Kidney epithelial cell (primary cell): ENCODE measurements at regions not wholly inside any gene's neighbourhood (a gene's known extent, or its start where the extent isn't known, plus 50 kb on each side); places are given as distances from the start of the nearest gene placed in this dataset.

Experiments used
- DNase-seq: peaks from one replicate; pipeline ENCODE4 v3.0.0-alpha.2; 2010; ENCODE audit warnings: low read depth
- H3K27me3 ChIP-seq: 2 replicates; pipeline ENCODE4 v1.6.0; 2011; ENCODE audit warnings: low read length; ENCODE audit not compliant: control insufficient read depth, insufficient read depth
- H3K36me3 ChIP-seq: 2 replicates; pipeline ENCODE4 v1.5.1; 2011; ENCODE audit warnings: low read length; ENCODE audit not compliant: control insufficient read depth, insufficient read depth
- H3K4me3 ChIP-seq: 2 replicates; pipeline ENCODE4 v1.5.1; 2011; ENCODE audit warnings: low read depth, mild to moderate bottlenecking, control low read depth, low read length
- CTCF ChIP-seq: IDR thresholded peaks from 2 replicates; pipeline ENCODE4 v1.5.1; 2011; ENCODE audit warnings: mild to moderate bottlenecking, moderate library complexity, low read length, control low read depth, inconsistent platforms; ENCODE audit not compliant: insufficient read depth, poor library complexity, severe bottlenecking

GRCh38 chr11:93933230-93933629 is 82.8 kb upstream of the VSTM5 start:
- DNase-seq = no peak
- Histone ChIP-seq H3K4me3 (no peak overlapping the region), H3K36me3 (no peaks in the 10 kb centered on the region), H3K27me3 (no peaks in the 10 kb centered on the region)
- TF ChIP-seq CTCF = no peak

GRCh38 chr11:93935826-93936225 is 85.3 kb upstream of the HEPHL1 start:
- Histone ChIP-seq H3K36me3 (no peaks in the 10 kb centered on the region), H3K4me3 (no peak overlapping the region), H3K27me3 (no peaks in the 10 kb centered on the region)
- no peak for DNase-seq
- TF ChIP-seq CTCF = no peak

GRCh38 chr11:93936460-93936859 is 84.7 kb upstream of the HEPHL1 start:
- Histone ChIP-seq H3K4me3 (no peak overlapping the region), H3K36me3 (no peaks in the 10 kb centered on the region), H3K27me3 (no peaks in the 10 kb centered on the region)
- TF ChIP-seq CTCF = no peak
- DNase-seq = no peak

GRCh38 chr11:93939084-93939760 is 81.9 kb upstream of the HEPHL1 start:
- DNase-seq = no peak

GRCh38 chr11:93940395-93940794 is 80.8 kb upstream of the HEPHL1 start:
- TF ChIP-seq CTCF = no peak
- no peak for DNase-seq
- Histone ChIP-seq H3K36me3 (no peaks in the 10 kb centered on the region), H3K27me3 (no peaks in the 10 kb centered on the region), H3K4me3 (no peak overlapping the region)

More at GRCh38 chr11:93939084-93939760, 81.9 kb upstream of the HEPHL1 start:
- TF ChIP-seq CTCF = no peak
- Histone ChIP-seq H3K4me3 (no peak overlapping the region), H3K36me3 (no peaks in the 10 kb centered on the region), H3K27me3 (no peaks in the 10 kb centered on the region)

- H3K4me3 ChIP-seq = no peak overlapping the region
- no peak for TF ChIP-seq CTCF
- no peaks in the 10 kb centered on the region for H3K36me3 ChIP-seq
- DNase-seq = no peak
- no peaks in the 10 kb centered on the region for H3K27me3 ChIP-seq
These were observed 79.0 kb upstream of the HEPHL1 start for GRCh38 chr11:93942176-93942575.
